Neuron (in vitro differentiated cells): ENCODE measurements at regions not wholly inside any gene's neighbourhood (a gene's known extent, or its start where the extent isn't known, plus 50 kb on each side); places are given as distances from the start of the nearest gene placed in this dataset.

Source experiments
- H2AFZ ChIP-seq: one replicate; pipeline ENCODE4 v1.6.1; 2013; ENCODE audit warnings: low read depth, mild to moderate bottlenecking, inconsistent platforms, low read length, moderate library complexity
- H3K27me3 ChIP-seq: one replicate; pipeline ENCODE4 v1.6.1; 2013; ENCODE audit warnings: low read length; ENCODE audit not compliant: insufficient read depth
- H3K36me3 ChIP-seq: one replicate; pipeline ENCODE4 v1.6.1; 2013; ENCODE audit warnings: low read length; ENCODE audit not compliant: insufficient read depth
- H3K4me1 ChIP-seq: one replicate; pipeline ENCODE4 v1.6.1; 2013; ENCODE audit warnings: low read length; ENCODE audit not compliant: insufficient read depth
- H3K4me3 ChIP-seq: 2 replicates; pipeline ENCODE4 v1.5.1; 2013; ENCODE audit warnings: mild to moderate bottlenecking, low read length, moderate library complexity
- H3K9me3 ChIP-seq: one replicate; pipeline ENCODE4 v1.6.1; 2013; ENCODE audit warnings: low read length

- Histone ChIP-seq H3K4me3 (no peak overlapping the region), H3K9me3 (no peaks in the 10 kb centered on the region)
These were observed 375.3 kb downstream of the DUSP10 start for GRCh38 chr1:221366495-221367110.

GRCh38 chr1:221371705-221372104, 370.2 kb downstream of the DUSP10 start:
- no peaks in the 10 kb centered on the region for H3K36me3 ChIP-seq
- no peaks in the 10 kb centered on the region for H3K4me1 ChIP-seq
- no peak overlapping the region for H2AFZ ChIP-seq
- H3K27me3 ChIP-seq = no peaks in the 10 kb centered on the region
- H3K9me3 ChIP-seq = no peaks in the 10 kb centered on the region
- H3K4me3 ChIP-seq = no peak overlapping the region

More at GRCh38 chr1:221366495-221367110, 375.3 kb downstream of the DUSP10 start:
- Histone ChIP-seq H3K36me3 (no peaks in the 10 kb centered on the region), H3K4me1 (no peaks in the 10 kb centered on the region), H2AFZ (no peak overlapping the region), H3K27me3 (no peaks in the 10 kb centered on the region)

- Histone ChIP-seq H3K4me3 (no peak overlapping the region), H2AFZ (no peak overlapping the region), H3K36me3 (no peaks in the 10 kb centered on the region), H3K4me1 (no peaks in the 10 kb centered on the region), H3K27me3 (no peaks in the 10 kb centered on the region), H3K9me3 (no peaks in the 10 kb centered on the region)
These were observed 368.1 kb downstream of the DUSP10 start for GRCh38 chr1:221373795-221374194.

GRCh38 chr1:221376286-221376685, 365.6 kb downstream of the DUSP10 start:
- no peaks in the 10 kb centered on the region for H3K9me3 ChIP-seq
- H3K36me3 ChIP-seq = no peaks in the 10 kb centered on the region
- no peak overlapping the region for H3K4me3 ChIP-seq
- H3K27me3 ChIP-seq = no peaks in the 10 kb centered on the region
- no peak overlapping the region for H2AFZ ChIP-seq
- H3K4me1 ChIP-seq = no peaks in the 10 kb centered on the region

DNA sequence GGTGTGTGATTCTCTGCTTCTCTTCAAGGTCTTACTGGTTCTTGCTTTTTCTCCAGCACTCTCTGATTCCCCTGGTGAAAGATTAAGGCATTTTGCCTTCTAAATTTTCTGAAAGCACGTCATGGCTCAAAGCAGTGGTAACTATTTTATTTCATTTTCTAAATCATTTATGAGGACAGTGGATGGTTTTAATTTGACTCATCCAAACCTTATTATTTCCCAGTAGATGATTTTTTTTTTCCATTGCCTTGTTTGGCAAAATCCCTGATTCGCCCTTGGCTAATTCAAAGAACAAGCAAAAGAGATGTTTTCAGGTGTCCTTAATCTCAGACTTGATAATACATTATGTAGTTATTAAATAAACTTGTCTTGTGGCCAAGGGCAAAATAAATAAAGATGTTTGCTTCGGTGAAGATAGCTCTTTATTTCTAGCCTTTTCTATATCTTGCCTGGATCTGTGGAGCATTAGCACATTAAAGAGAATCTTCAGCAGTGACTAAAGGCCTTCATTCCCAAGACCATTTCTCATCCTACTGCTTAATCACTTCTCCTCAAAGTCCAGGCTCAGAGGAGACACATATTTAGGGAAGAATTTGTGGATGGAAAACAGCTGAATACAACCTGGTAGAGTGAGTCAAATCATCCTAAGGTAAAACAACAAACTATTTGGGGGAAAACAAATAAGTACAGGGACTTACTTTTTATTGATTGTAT, 359.8 kb downstream of the DUSP10 start:
- no peak overlapping the region for H2AFZ ChIP-seq
- no peak overlapping the region for H3K4me3 ChIP-seq
- no peaks in the 10 kb centered on the region for H3K9me3 ChIP-seq
- no peaks in the 10 kb centered on the region for H3K4me1 ChIP-seq
- H3K36me3 ChIP-seq = no peaks in the 10 kb centered on the region
- H3K27me3 ChIP-seq = no peaks in the 10 kb centered on the region

DNA sequence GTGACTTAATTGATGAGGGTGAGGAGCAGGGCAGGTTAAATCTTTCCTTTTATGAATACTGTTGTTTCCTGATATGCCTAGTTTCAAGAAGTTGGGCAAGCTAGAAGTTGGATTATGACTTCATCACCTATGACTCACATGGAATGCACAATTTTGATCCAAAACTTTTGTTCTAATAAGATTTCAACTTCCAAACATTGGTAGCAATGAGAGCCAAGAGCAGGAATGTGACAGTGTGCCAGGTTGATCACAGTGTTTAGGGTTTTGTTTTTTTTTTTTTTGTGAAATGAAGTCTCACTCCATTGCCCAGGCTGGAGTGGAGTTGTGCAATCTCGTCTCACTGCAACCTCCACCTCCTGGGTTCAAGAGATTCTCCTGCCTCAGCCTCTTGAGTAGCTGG, 349.4 kb downstream of the DUSP10 start:
- Histone ChIP-seq H3K9me3 (no peaks in the 10 kb centered on the region), H3K36me3 (no peaks in the 10 kb centered on the region), H3K27me3 (no peaks in the 10 kb centered on the region), H3K4me1 (no peaks in the 10 kb centered on the region), H2AFZ (no peak overlapping the region), H3K4me3 (no peak overlapping the region)

- H2AFZ ChIP-seq = no peak overlapping the region
- H3K4me1 ChIP-seq = no peaks in the 10 kb centered on the region
- no peaks in the 10 kb centered on the region for H3K9me3 ChIP-seq
- H3K36me3 ChIP-seq = no peaks in the 10 kb centered on the region
- no peaks in the 10 kb centered on the region for H3K27me3 ChIP-seq
- no peak overlapping the region for H3K4me3 ChIP-seq
These were observed 347.8 kb downstream of the DUSP10 start for GRCh38 chr1:221394011-221394544.

DNA sequence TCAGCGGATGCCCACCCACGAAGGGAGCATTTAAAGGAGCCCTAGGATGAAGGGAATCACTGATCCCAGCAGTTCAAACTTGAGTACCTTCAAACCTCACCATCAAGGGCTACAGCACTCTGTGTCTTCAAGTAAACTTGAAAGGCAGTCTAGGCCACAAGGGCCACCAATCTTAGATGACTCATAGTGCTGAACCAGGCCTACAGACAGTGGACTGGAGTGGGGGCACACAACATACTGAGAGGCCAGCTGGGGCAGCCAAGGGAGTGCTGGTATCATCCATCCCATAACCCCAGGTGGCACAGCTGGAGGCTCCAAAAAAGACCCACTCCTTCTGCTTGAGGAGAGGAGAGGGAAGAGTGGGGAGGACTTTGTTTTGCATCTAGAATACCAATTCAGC, 345.4 kb downstream of the DUSP10 start:
- no peaks in the 10 kb centered on the region for H3K4me1 ChIP-seq
- H3K36me3 ChIP-seq = no peaks in the 10 kb centered on the region
- H3K9me3 ChIP-seq = no peaks in the 10 kb centered on the region
- H3K4me3 ChIP-seq = no peak overlapping the region
- H3K27me3 ChIP-seq = no peaks in the 10 kb centered on the region
- no peak overlapping the region for H2AFZ ChIP-seq

DNA sequence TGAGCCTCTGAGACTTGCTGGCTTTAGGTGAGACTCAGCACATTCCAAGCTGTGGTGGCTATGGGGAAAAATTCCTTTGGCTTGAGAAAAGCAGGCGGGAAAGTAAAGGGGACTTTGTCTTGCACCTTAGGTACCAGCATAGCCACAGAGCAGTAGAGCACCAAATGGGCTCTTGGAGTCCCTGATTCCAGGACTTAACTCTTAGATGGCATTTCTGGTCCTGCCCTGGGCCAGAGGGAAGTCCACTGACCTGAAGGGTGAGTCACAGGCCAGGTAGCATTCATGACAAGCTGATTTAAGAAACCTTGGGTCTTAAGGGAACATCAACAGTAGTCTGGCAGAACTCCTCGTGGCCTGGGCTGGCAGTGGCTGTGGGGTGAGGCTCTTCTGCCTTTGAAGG, 344.7 kb downstream of the DUSP10 start:
- H3K4me1 ChIP-seq = no peaks in the 10 kb centered on the region
- H3K9me3 ChIP-seq = no peaks in the 10 kb centered on the region
- no peaks in the 10 kb centered on the region for H3K27me3 ChIP-seq
- no peak overlapping the region for H3K4me3 ChIP-seq
- no peak overlapping the region for H2AFZ ChIP-seq
- H3K36me3 ChIP-seq = no peaks in the 10 kb centered on the region

GRCh38 chr1:221397606-221398005, 344.3 kb downstream of the DUSP10 start:
- H3K36me3 ChIP-seq = no peaks in the 10 kb centered on the region
- no peaks in the 10 kb centered on the region for H3K4me1 ChIP-seq
- no peaks in the 10 kb centered on the region for H3K27me3 ChIP-seq
- no peaks in the 10 kb centered on the region for H3K9me3 ChIP-seq
- H3K4me3 ChIP-seq = no peak overlapping the region
- no peak overlapping the region for H2AFZ ChIP-seq

DNA sequence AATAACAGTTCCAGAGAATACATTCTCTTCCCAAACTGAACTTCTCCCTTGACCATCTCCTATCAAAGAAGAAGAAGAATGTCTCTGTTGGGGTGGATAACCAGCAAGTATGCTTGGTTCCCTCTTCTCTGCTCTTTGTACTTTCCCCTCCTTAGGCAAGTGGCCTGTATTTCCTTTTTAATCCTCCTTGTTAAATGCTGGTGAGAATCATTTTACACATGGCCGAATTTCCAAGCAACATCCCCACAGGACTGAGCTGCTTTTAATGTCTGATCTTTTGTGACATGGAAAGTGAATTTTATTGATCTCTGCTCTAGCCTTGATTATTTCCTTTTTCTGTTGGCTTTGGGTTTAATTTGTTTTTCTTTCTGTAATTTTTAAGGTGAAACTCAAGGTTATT, 336.7 kb downstream of the DUSP10 start:
- H3K36me3 ChIP-seq = no peaks in the 10 kb centered on the region
- H3K9me3 ChIP-seq = no peaks in the 10 kb centered on the region

GRCh38 chr1:221408117-221408803, 333.6 kb downstream of the DUSP10 start:
- no peak overlapping the region for H2AFZ ChIP-seq
- H3K36me3 ChIP-seq = no peaks in the 10 kb centered on the region
- no peaks in the 10 kb centered on the region for H3K27me3 ChIP-seq
- H3K9me3 ChIP-seq = no peaks in the 10 kb centered on the region
- no peak overlapping the region for H3K4me3 ChIP-seq
- H3K4me1 ChIP-seq = no peaks in the 10 kb centered on the region

More for the DNA sequence above, 336.7 kb downstream of the DUSP10 start:
- H3K27me3 ChIP-seq = no peaks in the 10 kb centered on the region
- no peak overlapping the region for H2AFZ ChIP-seq
- no peaks in the 10 kb centered on the region for H3K4me1 ChIP-seq
- H3K4me3 ChIP-seq = no peak overlapping the region

DNA sequence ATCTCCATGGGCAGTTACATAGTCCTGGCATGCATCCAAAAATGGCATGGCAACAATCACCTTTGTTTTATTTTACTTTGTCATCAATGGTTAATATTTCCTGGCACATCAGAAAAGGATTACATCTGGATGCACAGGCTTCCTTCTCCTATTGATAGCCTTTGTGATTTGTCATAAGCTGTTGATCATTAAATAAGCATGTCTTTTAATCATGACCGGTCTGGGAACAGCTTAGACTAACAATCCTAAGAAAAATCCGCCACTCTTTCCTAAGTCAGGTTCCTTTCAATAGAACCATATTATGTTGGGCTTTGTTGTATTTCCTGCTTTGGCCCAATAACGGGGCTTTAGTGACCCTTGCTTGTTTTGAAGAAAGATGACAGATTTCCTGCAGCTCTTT, 330.6 kb downstream of the DUSP10 start:
- Histone ChIP-seq H3K9me3 (no peaks in the 10 kb centered on the region), H3K36me3 (no peaks in the 10 kb centered on the region), H3K4me1 (no peaks in the 10 kb centered on the region), H3K27me3 (no peaks in the 10 kb centered on the region), H3K4me3 (no peak overlapping the region), H2AFZ (no peak overlapping the region)
